ENCODE measurements at regions not wholly inside any gene's neighbourhood (a gene's known extent, or its start where the extent isn't known, plus 50 kb on each side); places are given as distances from the start of the nearest gene placed in this dataset.

DNA sequence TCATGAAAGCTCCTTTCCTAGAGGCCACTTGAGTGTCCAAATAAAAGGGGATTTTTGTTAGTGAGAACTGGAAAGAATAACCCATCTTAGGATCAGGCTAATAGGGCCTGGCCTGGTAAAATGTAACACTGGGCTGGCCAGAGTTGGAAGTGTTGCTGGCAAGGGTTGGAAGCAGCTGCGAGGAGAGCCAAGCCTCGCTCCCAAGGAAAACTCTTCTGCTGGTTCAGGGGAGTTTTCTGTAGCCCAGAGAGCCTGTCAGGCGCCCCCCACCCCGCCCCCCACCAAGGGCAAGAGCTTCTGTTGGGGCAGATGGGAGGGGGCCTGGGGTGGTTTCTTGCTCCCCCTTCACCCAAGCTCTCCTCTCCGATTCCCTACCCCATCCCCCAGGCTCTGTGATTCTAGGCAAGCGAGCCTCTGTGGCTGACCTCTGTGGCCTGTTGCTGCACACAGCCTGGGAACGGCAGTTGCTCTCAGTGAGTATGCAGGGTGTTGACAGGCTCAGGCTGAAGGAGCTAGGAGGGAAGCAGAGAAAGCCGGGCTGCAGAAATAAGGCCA lies 547.8 kb downstream of the CCDC171 start:
- Histone ChIP-seq H2AFZ (replicated peaks) (peak overlapping the region; percentile 64), H3F3A (ENCODE audit: low read depth) (peaks cover 9% of the 10 kb centered on the region), H3K4me2 (no peak overlapping the region), H3K27ac (no peak overlapping the region), H3K79me2 (ENCODE audit: low read depth) (no peaks in the 10 kb centered on the region), H3K9me3 (ENCODE audit: low read depth) (no peaks in the 10 kb centered on the region), H4K20me1 (ENCODE audit: low read depth) (no peaks in the 10 kb centered on the region), H3K4me1 (peaks cover 40% of the 10 kb centered on the region), H3K27me3 (no peaks in the 10 kb centered on the region), H3K4me3 (no peak overlapping the region), H3K9ac (no peak overlapping the region), H3K36me3 (no peaks in the 10 kb centered on the region)
- H3K36me3 Mint-ChIP-seq = no peaks in the 10 kb centered on the region
- TF ChIP-seq EZH2 (IDR thresholded peaks at IDR 0.05) = no peak
- TF ChIP-seq EZH2phosphoT487 (IDR thresholded peaks at IDR 0.05) = no peak
- no peak for TF ChIP-seq CTCF (IDR thresholded peaks at IDR 0.05)
- peak; percentile 32 for DNase-seq (ENCODE audit: low spot score)
- no peaks in the 10 kb centered on the region for H3K9me3 Mint-ChIP-seq
- H3K4me1 Mint-ChIP-seq = peaks cover 59% of the 10 kb centered on the region
- no peak overlapping the region for H3K4me3 Mint-ChIP-seq
- H3K27me3 Mint-ChIP-seq (ENCODE audit: insufficient read depth, low read depth) = peaks cover 3% of the 10 kb centered on the region
- peak overlapping the region; percentile 97 for H3K27ac Mint-ChIP-seq

DNA sequence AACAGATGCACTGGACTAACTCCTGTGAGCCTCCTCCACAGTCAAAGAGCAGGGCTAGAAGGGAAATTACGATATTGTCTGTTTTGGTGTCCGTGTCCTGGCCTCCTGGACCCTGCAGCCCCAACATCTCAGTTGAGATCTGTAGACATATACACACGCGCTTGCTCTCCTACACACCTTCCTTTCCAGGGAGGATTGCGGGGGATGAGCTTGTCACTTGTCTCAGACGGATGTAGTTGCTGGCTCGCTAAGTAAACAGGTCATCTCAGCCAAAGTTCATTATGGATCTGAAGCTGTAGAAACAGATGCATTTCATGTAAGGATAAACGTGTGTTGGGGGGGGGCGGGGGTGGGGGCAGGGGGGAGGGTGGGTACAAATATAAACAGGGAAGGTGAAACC lies 549.3 kb downstream of the CCDC171 start:
- peaks cover 55% of the 10 kb centered on the region for H3K4me1 ChIP-seq
- DNase-seq (ENCODE audit: low spot score) = no peak
- Mint-ChIP-seq H3K36me3 (no peaks in the 10 kb centered on the region), H3K27ac (peak overlapping the region; percentile 46), H3K27me3 (ENCODE audit: insufficient read depth, low read depth) (peaks cover 3% of the 10 kb centered on the region), H3K4me3 (no peak overlapping the region), H3K9me3 (no peaks in the 10 kb centered on the region), H3K4me1 (peaks cover 73% of the 10 kb centered on the region)
- no peaks in the 10 kb centered on the region for H3K36me3 ChIP-seq
- no peak overlapping the region for H3K4me2 ChIP-seq
- no peak overlapping the region for H2AFZ ChIP-seq (replicated peaks)
- H3K79me2 ChIP-seq (ENCODE audit: low read depth) = no peaks in the 10 kb centered on the region
- no peak overlapping the region for H3K9ac ChIP-seq
- H4K20me1 ChIP-seq (ENCODE audit: low read depth) = no peaks in the 10 kb centered on the region
- H3K4me3 ChIP-seq = no peak overlapping the region
- H3K27me3 ChIP-seq = no peaks in the 10 kb centered on the region
- H3K27ac ChIP-seq = no peak overlapping the region
- no peaks in the 10 kb centered on the region for H3K9me3 ChIP-seq (ENCODE audit: low read depth)
- TF ChIP-seq EZH2 (IDR thresholded peaks at IDR 0.05) = no peak
- TF ChIP-seq EZH2phosphoT487 (IDR thresholded peaks at IDR 0.05) = no peak
- H3F3A ChIP-seq (ENCODE audit: low read depth) = peaks cover 9% of the 10 kb centered on the region

DNA sequence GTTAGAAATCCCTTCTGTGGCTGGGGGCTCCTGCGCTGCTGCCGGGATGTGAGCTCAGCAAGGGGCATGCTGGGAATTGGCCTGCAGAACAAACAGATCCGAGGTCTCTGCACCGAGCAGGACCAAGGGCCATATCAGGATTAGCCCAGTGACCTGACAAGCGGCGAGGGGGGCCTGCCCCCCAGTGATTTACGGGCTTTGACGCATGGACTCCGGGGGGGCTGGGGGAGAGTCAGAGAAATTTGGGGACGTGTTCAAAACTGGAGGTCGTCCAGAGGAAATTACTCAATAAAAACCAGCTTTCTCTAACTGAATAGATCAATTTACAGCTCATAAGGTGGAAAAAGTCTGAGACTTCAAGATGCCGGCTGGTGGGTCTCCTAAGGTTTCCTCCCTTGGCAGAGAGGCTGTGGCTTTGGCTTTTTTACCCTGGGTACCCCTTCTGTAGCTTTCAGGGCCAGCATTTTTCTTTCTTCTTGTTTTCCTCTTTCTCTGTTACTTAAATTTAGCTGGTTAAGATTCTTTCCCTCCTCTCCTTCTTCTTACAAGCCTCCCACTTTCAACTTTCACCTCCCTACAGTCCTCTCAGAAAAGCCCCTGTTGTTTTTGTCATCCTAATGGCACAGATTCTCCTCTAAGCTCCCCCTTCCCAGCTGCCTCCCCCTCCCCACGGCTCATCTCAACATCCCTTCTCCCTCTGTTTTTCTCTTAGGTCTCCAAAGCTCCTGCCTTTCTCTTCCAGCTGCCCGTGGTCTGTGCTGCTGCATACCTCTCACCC lies 551.0 kb downstream of the CCDC171 start:
- Mint-ChIP-seq H3K36me3 (no peaks in the 10 kb centered on the region), H3K27me3 (ENCODE audit: insufficient read depth, low read depth) (peaks cover 3% of the 10 kb centered on the region), H3K4me3 (no peak overlapping the region), H3K4me1 (peaks cover 73% of the 10 kb centered on the region), H3K27ac (peak overlapping the region; percentile 4), H3K9me3 (no peaks in the 10 kb centered on the region)
- peak overlapping the region; percentile 58 for H3K4me2 ChIP-seq
- H3K27me3 ChIP-seq = no peaks in the 10 kb centered on the region
- TF ChIP-seq EZH2phosphoT487 (IDR thresholded peaks at IDR 0.05) (no peak), CTCF (IDR thresholded peaks at IDR 0.05) (no peak), EZH2 (IDR thresholded peaks at IDR 0.05) (no peak)
- peaks cover 9% of the 10 kb centered on the region for H3F3A ChIP-seq (ENCODE audit: low read depth)
- no peaks in the 10 kb centered on the region for H4K20me1 ChIP-seq (ENCODE audit: low read depth)
- peak overlapping the region; percentile 87 for H3K27ac ChIP-seq
- no peaks in the 10 kb centered on the region for H3K36me3 ChIP-seq
- H3K4me1 ChIP-seq = peaks cover 55% of the 10 kb centered on the region
- no peak overlapping the region for H3K9ac ChIP-seq
- DNase-seq (ENCODE audit: low spot score) = peak; percentile 30
- H3K9me3 ChIP-seq (ENCODE audit: low read depth) = no peaks in the 10 kb centered on the region
- peak overlapping the region; percentile 79 for H2AFZ ChIP-seq (replicated peaks)
- no peaks in the 10 kb centered on the region for H3K79me2 ChIP-seq (ENCODE audit: low read depth)
- no peak overlapping the region for H3K4me3 ChIP-seq
